Mesendoderm (in vitro differentiated cells): ENCODE measurements at regions not wholly inside any gene's neighbourhood (a gene's known extent, or its start where the extent isn't known, plus 50 kb on each side); places are given as distances from the start of the nearest gene placed in this dataset.
A peak's percentile ranks its signal among the peaks of the same experiment; 100 is the strongest.

Experiments used
- DNase-seq: peaks from one replicate; pipeline ENCODE4 v3.0.0; 2013
- H2AK5ac ChIP-seq: 2 replicates; pipeline ENCODE4 v1.6.1; 2013; ENCODE audit warnings: low read length, inconsistent platforms
- H2BK120ac ChIP-seq: 2 replicates; pipeline ENCODE4 v1.6.1; 2013; ENCODE audit warnings: low read depth, mild to moderate bottlenecking, low read length, moderate library complexity, mixed read lengths
- H2BK15ac ChIP-seq: replicated peaks from 2 replicates; pipeline ENCODE4 v1.6.1; 2013; ENCODE audit warnings: low read depth, mild to moderate bottlenecking, moderate library complexity
- H2BK5ac ChIP-seq: 2 replicates; pipeline ENCODE4 v1.6.1; 2013; ENCODE audit warnings: low read length, inconsistent platforms
- H3K18ac ChIP-seq: 2 replicates; pipeline ENCODE4 v1.6.1; 2013; ENCODE audit warnings: mild to moderate bottlenecking, low read length, mixed read lengths
- H3K23ac ChIP-seq: one replicate; pipeline ENCODE4 v1.6.1; 2013; ENCODE audit warnings: low read length
- H3K27ac ChIP-seq: 2 replicates; pipeline ENCODE4 v1.5.1; 2013; ENCODE audit warnings: low read depth, mild to moderate bottlenecking, inconsistent platforms, low read length, moderate library complexity
- H3K27me3 ChIP-seq: 2 replicates; pipeline ENCODE4 v1.6.1; 2013; ENCODE audit warnings: low read length, control low read depth, mild to moderate bottlenecking, inconsistent platforms; ENCODE audit not compliant: insufficient read depth, poor library complexity
- H3K36me3 ChIP-seq: 2 replicates; pipeline ENCODE4 v1.6.1; 2013; ENCODE audit warnings: low read length, inconsistent platforms; ENCODE audit not compliant: control insufficient read depth, insufficient read depth
- H3K4ac ChIP-seq: one replicate; pipeline ENCODE4 v1.6.1; 2013; ENCODE audit warnings: low read depth, mild to moderate bottlenecking, low read length, moderate library complexity
- H3K4me1 ChIP-seq: 2 replicates; pipeline ENCODE4 v1.6.1; 2013; ENCODE audit warnings: low read depth, low read length, inconsistent platforms; ENCODE audit not compliant: control insufficient read depth
- H3K4me2 ChIP-seq: 2 replicates; pipeline ENCODE4 v1.6.1; 2013; ENCODE audit warnings: low read length
- H3K4me3 ChIP-seq: 2 replicates; pipeline ENCODE4 v1.5.1; 2013; ENCODE audit warnings: mild to moderate bottlenecking, low read length
- H3K56ac ChIP-seq: one replicate; pipeline ENCODE4 v1.6.1; 2013; ENCODE audit warnings: low read length
- H3K79me1 ChIP-seq: 2 replicates; pipeline ENCODE4 v1.6.1; 2013; ENCODE audit warnings: low read length, inconsistent platforms
- H3K79me2 ChIP-seq: 2 replicates; pipeline ENCODE4 v1.6.1; 2013; ENCODE audit warnings: mild to moderate bottlenecking, low read length; ENCODE audit not compliant: control insufficient read depth, insufficient read depth
- H3K9ac ChIP-seq: 2 replicates; pipeline ENCODE4 v1.6.1; 2013; ENCODE audit warnings: low read length, inconsistent platforms
- H4K5ac ChIP-seq: one replicate; pipeline ENCODE4 v1.6.1; 2013; ENCODE audit warnings: low read length
- H4K8ac ChIP-seq: one replicate; pipeline ENCODE4 v1.6.1; 2013; ENCODE audit warnings: low read depth, mild to moderate bottlenecking, control low read depth, low read length, moderate library complexity
- WGBS: extraction: QIAGEN DNeasy Blood & Tissue Kit; methylation state at CpG from one replicate; pipeline ENCODE4 v1.1.7; 2013; ENCODE audit warnings: low lambda C conversion rate, missing lambda C conversion rate; ENCODE audit not compliant: insufficient coverage; ENCODE audit errors: extremely low coverage; 5-methylcytosine and 5-hydroxymethylcytosine counted together

DNA sequence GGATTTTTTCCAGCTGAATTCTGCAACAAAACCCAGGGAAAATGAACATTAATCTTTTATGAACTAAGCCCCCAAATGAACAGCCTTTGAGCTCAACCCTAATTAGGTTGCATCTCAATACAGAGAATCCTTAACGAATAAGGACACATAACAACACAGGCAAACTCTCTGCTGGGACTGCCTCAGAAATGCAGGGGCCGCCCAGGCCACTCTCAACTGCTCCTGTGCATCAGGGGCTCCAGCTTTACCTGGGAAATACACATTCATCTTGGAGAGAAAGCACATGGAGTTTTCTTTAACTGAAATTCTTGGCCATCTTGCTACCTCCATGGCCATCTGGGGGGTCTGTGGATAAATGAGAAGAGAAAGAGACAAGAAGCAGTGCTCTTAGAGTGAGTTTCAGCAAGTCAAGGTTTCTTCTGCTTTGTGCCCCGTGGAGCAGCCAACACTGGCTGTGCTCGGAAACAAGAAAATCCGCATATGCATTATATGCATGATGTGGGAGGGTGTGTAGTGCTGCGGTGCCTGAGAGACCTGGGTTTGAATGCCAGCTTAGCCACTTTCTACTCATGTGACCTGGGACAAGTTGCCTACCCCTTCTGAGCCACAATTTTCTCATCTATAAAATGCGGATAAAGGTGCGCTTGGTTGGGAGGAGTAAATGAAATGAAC, 81.9 kb upstream of the RCN1 start:
- H3K79me1 ChIP-seq = no peaks in the 10 kb centered on the region
- H4K8ac ChIP-seq = no peak overlapping the region
- no peak overlapping the region for H3K4me3 ChIP-seq
- no peak overlapping the region for H2BK120ac ChIP-seq
- no CpG with 5 or more reads among the region's 8 CpGs for WGBS
- no peaks in the 10 kb centered on the region for H3K27me3 ChIP-seq
- no peak overlapping the region for H2BK5ac ChIP-seq
- H3K23ac ChIP-seq = no peak overlapping the region
- no peak overlapping the region for H2BK15ac ChIP-seq
- no peaks in the 10 kb centered on the region for H3K36me3 ChIP-seq
- H2AK5ac ChIP-seq = no peak overlapping the region
- no peak overlapping the region for H4K5ac ChIP-seq
- no peak overlapping the region for H3K9ac ChIP-seq
- no peak overlapping the region for H3K18ac ChIP-seq
- no peak overlapping the region for H3K27ac ChIP-seq
- no peaks in the 10 kb centered on the region for H3K4me1 ChIP-seq
- no peak overlapping the region for H3K56ac ChIP-seq
- no peak overlapping the region for H3K4ac ChIP-seq
- H3K79me2 ChIP-seq = no peaks in the 10 kb centered on the region
- no peak for DNase-seq
- H3K4me2 ChIP-seq = no peak overlapping the region

- peak; percentile 63 for DNase-seq
- no peak overlapping the region for H3K4me3 ChIP-seq
- no peaks in the 10 kb centered on the region for H3K79me2 ChIP-seq
Measured at GRCh38 chr11:32006799-32007388, 84.0 kb upstream of the RCN1 start.

DNA sequence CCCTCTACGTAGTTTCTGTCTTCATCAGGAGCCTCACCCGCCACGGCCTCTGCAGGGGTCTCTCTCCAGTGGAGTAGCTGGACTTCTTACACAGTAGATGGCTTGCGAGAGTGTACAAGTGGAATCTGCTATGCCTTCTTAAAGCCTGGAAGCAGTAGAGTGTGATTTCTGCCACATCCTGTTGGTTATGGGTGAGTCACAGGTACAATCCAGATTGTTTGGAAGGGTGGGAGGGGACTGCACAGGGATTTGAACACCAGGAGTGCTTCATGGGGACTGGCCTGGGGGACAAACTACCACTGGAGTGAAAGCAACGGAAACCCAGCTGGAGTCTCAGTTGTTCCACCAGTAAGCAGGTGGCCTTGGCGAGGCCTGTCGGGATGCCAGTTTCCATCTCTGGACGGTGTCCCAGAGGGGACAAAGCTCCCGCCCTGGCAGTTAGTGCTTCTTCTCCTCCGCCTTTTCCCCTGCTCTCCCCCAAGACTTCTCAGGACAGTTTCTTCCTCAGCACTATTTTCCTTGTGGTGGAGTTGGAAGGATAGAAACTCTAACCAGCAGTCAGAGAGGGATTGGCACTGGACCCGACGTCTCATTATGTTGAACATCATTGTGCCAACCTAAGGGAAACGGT, 85.0 kb upstream of the RCN1 start:
- Histone ChIP-seq H3K27ac (no peak overlapping the region), H4K5ac (no peak overlapping the region), H2BK5ac (no peak overlapping the region), H3K56ac (no peak overlapping the region), H3K18ac (no peak overlapping the region), H3K79me2 (no peaks in the 10 kb centered on the region), H3K36me3 (no peaks in the 10 kb centered on the region), H4K8ac (no peak overlapping the region), H3K79me1 (no peaks in the 10 kb centered on the region), H3K27me3 (no peaks in the 10 kb centered on the region), H2AK5ac (no peak overlapping the region), H3K4me1 (no peaks in the 10 kb centered on the region), H2BK120ac (no peak overlapping the region), H3K23ac (no peak overlapping the region), H3K9ac (no peak overlapping the region), H3K4me3 (no peak overlapping the region), H2BK15ac (no peak overlapping the region), H3K4ac (no peak overlapping the region), H3K4me2 (no peak overlapping the region)
- no CpG with 5 or more reads among the region's 13 CpGs for WGBS
- DNase-seq = no peak

More at GRCh38 chr11:32006799-32007388, 84.0 kb upstream of the RCN1 start:
- no peak overlapping the region for H3K4ac ChIP-seq
- H3K27me3 ChIP-seq = no peaks in the 10 kb centered on the region
- H4K5ac ChIP-seq = no peak overlapping the region
- no peak overlapping the region for H3K9ac ChIP-seq
- no peak overlapping the region for H2BK5ac ChIP-seq
- H3K27ac ChIP-seq = no peak overlapping the region
- WGBS = no CpG with 5 or more reads among the region's 5 CpGs
- H2BK120ac ChIP-seq = no peak overlapping the region
- H3K4me1 ChIP-seq = no peaks in the 10 kb centered on the region
- no peak overlapping the region for H3K4me2 ChIP-seq
- no peak overlapping the region for H2BK15ac ChIP-seq
- H2AK5ac ChIP-seq = no peak overlapping the region
- H3K56ac ChIP-seq = no peak overlapping the region
- no peak overlapping the region for H3K23ac ChIP-seq
- no peaks in the 10 kb centered on the region for H3K36me3 ChIP-seq
- no peaks in the 10 kb centered on the region for H3K79me1 ChIP-seq
- H3K18ac ChIP-seq = no peak overlapping the region
- no peak overlapping the region for H4K8ac ChIP-seq

GRCh38 chr11:32003335-32003734, 87.5 kb upstream of the RCN1 start:
- Histone ChIP-seq H3K36me3 (no peaks in the 10 kb centered on the region), H3K56ac (no peak overlapping the region), H3K4me1 (no peaks in the 10 kb centered on the region), H4K8ac (no peak overlapping the region), H4K5ac (no peak overlapping the region), H2BK120ac (no peak overlapping the region), H3K4ac (no peak overlapping the region), H3K27ac (no peak overlapping the region), H2BK15ac (no peak overlapping the region), H2BK5ac (no peak overlapping the region), H3K4me2 (no peak overlapping the region), H3K27me3 (no peaks in the 10 kb centered on the region), H3K18ac (no peak overlapping the region), H3K9ac (no peak overlapping the region), H3K4me3 (no peak overlapping the region), H3K23ac (no peak overlapping the region), H3K79me1 (no peaks in the 10 kb centered on the region), H3K79me2 (no peaks in the 10 kb centered on the region), H2AK5ac (no peak overlapping the region)
- DNase-seq = no peak
- WGBS = no CpG with 5 or more reads among the region's 9 CpGs

DNA sequence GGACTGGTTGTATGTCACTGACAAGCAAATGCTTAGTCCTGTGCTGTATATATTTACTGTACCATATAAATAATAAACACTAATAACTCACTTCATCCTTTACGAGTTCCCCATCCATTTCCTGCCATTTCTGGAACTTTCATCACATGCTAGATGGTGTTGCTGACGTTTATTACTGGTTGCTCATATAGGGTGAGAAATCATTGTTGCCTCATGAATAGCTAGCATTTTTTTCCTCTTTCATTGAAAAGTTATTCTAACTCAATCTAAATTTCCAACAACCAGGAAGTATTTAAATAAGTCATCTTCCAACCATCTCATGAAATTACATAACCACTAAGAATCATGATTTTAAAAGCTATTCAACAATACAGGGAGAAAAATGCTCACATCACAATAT, 88.6 kb upstream of the RCN1 start:
- Histone ChIP-seq H3K4ac (no peak overlapping the region), H3K4me1 (no peaks in the 10 kb centered on the region), H4K5ac (no peak overlapping the region), H3K79me2 (no peaks in the 10 kb centered on the region), H3K4me3 (no peak overlapping the region), H2BK5ac (no peak overlapping the region), H2BK120ac (no peak overlapping the region), H3K18ac (no peak overlapping the region), H2AK5ac (no peak overlapping the region), H3K56ac (no peak overlapping the region), H3K36me3 (no peaks in the 10 kb centered on the region), H3K27me3 (no peaks in the 10 kb centered on the region), H4K8ac (no peak overlapping the region), H3K27ac (no peak overlapping the region), H3K23ac (no peak overlapping the region), H3K79me1 (no peaks in the 10 kb centered on the region), H2BK15ac (no peak overlapping the region), H3K4me2 (no peak overlapping the region), H3K9ac (no peak overlapping the region)
- no CpG with 5 or more reads among the region's 2 CpGs for WGBS
- no peak for DNase-seq
